Astrocyte of the cerebellum (primary cell): ENCODE measurements at regions not wholly inside any gene's neighbourhood (a gene's known extent, or its start where the extent isn't known, plus 50 kb on each side); places are given as distances from the start of the nearest gene placed in this dataset.

ENCODE experiments used
- DNase-seq: peaks from one replicate; pipeline ENCODE4 v3.0.0-alpha.2; 2011; ENCODE audit warnings: low read depth
- H3K4me3 ChIP-seq: 2 replicates; pipeline ENCODE4 v1.5.1; 2011; ENCODE audit warnings: mild to moderate bottlenecking, low read depth, low read length, moderate library complexity
- CTCF ChIP-seq: IDR thresholded peaks from 2 replicates; pipeline ENCODE4 v1.5.1; 2012; ENCODE audit warnings: low read length, low read depth, moderate library complexity, mild to moderate bottlenecking; ENCODE audit errors: missing control alignments
- in situ Hi-C: cut with HindIII; loops from 2 replicates; pipeline ENCODE4 v1.10.0; 2017; ENCODE audit warnings: low sequenced_read_pairs

GRCh38 chr7:118759921-118760320 is 535.4 kb downstream of the ANKRD7 start:
- H3K4me3 ChIP-seq = no peak overlapping the region
- no peak for TF ChIP-seq CTCF
- no peak for DNase-seq
- in situ Hi-C loops = no loop called here

GRCh38 chr7:118762451-118762850 is 537.9 kb downstream of the ANKRD7 start:
- TF ChIP-seq CTCF = no peak
- in situ Hi-C loops = no loop called here
- DNase-seq = no peak
- no peak overlapping the region for H3K4me3 ChIP-seq

GRCh38 chr7:118764221-118764620 is 539.7 kb downstream of the ANKRD7 start:
- TF ChIP-seq CTCF = no peak
- H3K4me3 ChIP-seq = no peak overlapping the region
- in situ Hi-C loops = no loop called here
- no peak for DNase-seq

GRCh38 chr7:118771672-118772071 is 547.2 kb downstream of the ANKRD7 start:
- no peak for DNase-seq
- no peak for TF ChIP-seq CTCF
- in situ Hi-C loops = no loop called here

GRCh38 chr7:118777308-118777707 is 552.8 kb downstream of the ANKRD7 start:
- H3K4me3 ChIP-seq = no peak overlapping the region
- no peak for TF ChIP-seq CTCF
- in situ Hi-C loops = no loop called here

More at GRCh38 chr7:118771672-118772071, 547.2 kb downstream of the ANKRD7 start:
- no peak overlapping the region for H3K4me3 ChIP-seq

GRCh38 chr7:118792682-118793081 is 568.2 kb downstream of the ANKRD7 start:
- TF ChIP-seq CTCF = no peak
- no peak for DNase-seq
- in situ Hi-C loops = no loop called here
- no peak overlapping the region for H3K4me3 ChIP-seq

More at GRCh38 chr7:118777308-118777707, 552.8 kb downstream of the ANKRD7 start:
- DNase-seq = no peak

- DNase-seq = no peak
- H3K4me3 ChIP-seq = no peak overlapping the region
- TF ChIP-seq CTCF = no peak
- in situ Hi-C loops = no loop called here
These were observed 569.1 kb downstream of the ANKRD7 start for GRCh38 chr7:118793582-118793981.
